Mesothelial cell of epicardium (in vitro differentiated cells): ENCODE measurements at regions not wholly inside any gene's neighbourhood (a gene's known extent, or its start where the extent isn't known, plus 50 kb on each side); places are given as distances from the start of the nearest gene placed in this dataset.
"Not testable (repeated sequence)": the region's sequence is repeated elsewhere in the genome, so short reads cannot be mapped to it uniquely, and the experiment has no call there.

ENCODE experiments used
- DNase-seq, 2 experiments: peaks; one replicate each; pipeline ENCODE4 v3.0.0; 2021; ENCODE audit warnings: low spot score in 2 of 2; ENCODE audit not compliant: unreplicated experiment in 2 of 2
- H3K27ac Mint-ChIP-seq: 2 replicates; pipeline ENCODE4 v1.8.0; 2021; ENCODE audit warnings: mixed read lengths
- H3K27me3 Mint-ChIP-seq: 2 replicates; pipeline ENCODE4 v1.8.0; 2021; ENCODE audit warnings: low read depth, mixed read lengths
- H3K36me3 Mint-ChIP-seq: 2 replicates; pipeline ENCODE4 v1.8.0; 2021; ENCODE audit warnings: mixed read lengths
- H3K4me1 Mint-ChIP-seq: 2 replicates; pipeline ENCODE4 v1.8.0; 2021; ENCODE audit warnings: mixed read lengths
- H3K4me3 Mint-ChIP-seq: 2 replicates; pipeline ENCODE4 v1.8.0; 2021; ENCODE audit warnings: mild to moderate bottlenecking, moderate library complexity, mixed read lengths
- H3K9me3 Mint-ChIP-seq: 2 replicates; pipeline ENCODE4 v1.8.0; 2021; ENCODE audit warnings: mixed read lengths
- TF ChIP-seq, protein P1 (sequence below): fragments of 200-600 bp; sonication (generic); IDR thresholded peaks from one replicate; pipeline ENCODE4 v1.5.0; 2021; ENCODE audit warnings: antibody characterized with exemption; ENCODE audit not compliant: unreplicated experiment

DNA sequence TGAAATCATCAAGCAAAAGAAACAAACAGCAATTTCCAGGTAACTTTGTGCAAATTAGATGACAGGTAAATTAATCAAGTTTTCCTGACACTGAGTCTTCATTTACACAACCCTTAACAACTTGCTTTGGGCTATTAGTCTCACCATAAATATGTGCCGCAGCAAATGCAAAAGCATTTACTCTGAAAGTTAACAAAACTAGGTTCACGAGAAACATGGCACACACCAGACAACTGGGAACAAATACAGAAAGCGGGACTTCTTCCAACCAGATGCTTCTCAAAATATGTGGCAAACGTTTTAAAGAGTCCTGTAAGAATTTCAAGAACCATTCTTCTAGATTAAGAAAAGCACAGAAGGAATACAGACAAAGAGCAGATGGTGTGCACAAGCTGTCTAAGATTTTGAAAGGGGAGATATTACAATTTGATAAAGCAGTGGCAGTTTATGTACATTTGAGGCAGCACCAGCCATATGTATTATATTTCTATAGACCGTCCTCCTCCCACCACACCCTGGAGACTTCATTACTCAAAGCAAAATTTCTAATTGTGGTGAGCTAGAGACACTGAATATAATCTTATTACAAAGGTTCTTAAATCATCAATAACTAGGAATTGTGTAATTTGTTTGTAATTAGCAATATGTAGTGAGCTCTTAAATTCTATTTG, 192.5 kb upstream of the ADAMTS3 start:
- no peaks in the 10 kb centered on the region for H3K27me3 Mint-ChIP-seq
- no peaks in the 10 kb centered on the region for H3K36me3 Mint-ChIP-seq
- TF ChIP-seq, protein P1, sequence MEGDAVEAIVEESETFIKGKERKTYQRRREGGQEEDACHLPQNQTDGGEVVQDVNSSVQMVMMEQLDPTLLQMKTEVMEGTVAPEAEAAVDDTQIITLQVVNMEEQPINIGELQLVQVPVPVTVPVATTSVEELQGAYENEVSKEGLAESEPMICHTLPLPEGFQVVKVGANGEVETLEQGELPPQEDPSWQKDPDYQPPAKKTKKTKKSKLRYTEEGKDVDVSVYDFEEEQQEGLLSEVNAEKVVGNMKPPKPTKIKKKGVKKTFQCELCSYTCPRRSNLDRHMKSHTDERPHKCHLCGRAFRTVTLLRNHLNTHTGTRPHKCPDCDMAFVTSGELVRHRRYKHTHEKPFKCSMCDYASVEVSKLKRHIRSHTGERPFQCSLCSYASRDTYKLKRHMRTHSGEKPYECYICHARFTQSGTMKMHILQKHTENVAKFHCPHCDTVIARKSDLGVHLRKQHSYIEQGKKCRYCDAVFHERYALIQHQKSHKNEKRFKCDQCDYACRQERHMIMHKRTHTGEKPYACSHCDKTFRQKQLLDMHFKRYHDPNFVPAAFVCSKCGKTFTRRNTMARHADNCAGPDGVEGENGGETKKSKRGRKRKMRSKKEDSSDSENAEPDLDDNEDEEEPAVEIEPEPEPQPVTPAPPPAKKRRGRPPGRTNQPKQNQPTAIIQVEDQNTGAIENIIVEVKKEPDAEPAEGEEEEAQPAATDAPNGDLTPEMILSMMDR = no peak
- H3K4me1 Mint-ChIP-seq = peaks cover 6% of the 10 kb centered on the region
- H3K9me3 Mint-ChIP-seq = peaks cover 3% of the 10 kb centered on the region
- H3K27ac Mint-ChIP-seq = no peak overlapping the region
- DNase-seq = no peak
- no peak overlapping the region for H3K4me3 Mint-ChIP-seq

DNA sequence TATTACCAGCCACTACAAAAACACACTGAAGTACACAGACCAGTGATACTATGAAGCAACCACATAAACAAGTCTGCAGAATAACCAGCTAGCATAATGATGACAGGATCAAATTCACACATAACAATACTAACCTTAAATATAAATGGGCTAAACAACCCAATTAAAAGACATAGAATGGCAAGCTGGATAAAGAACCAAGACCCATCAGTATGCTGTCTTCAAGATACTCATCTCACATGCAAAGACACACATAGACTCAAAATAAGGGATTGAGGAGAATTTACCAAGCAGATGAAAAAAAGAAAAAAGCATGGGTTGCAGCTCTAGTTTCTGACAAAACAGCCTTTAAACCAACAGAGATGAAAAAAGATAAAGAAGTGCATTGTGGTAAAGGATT, 184.4 kb upstream of the ADAMTS3 start:
- not testable (repeated sequence) for H3K27ac Mint-ChIP-seq, DNase-seq, H3K36me3 Mint-ChIP-seq, H3K27me3 Mint-ChIP-seq, H3K4me3 Mint-ChIP-seq, H3K4me1 Mint-ChIP-seq
- H3K9me3 Mint-ChIP-seq = peaks cover 46% of the 10 kb centered on the region

DNA sequence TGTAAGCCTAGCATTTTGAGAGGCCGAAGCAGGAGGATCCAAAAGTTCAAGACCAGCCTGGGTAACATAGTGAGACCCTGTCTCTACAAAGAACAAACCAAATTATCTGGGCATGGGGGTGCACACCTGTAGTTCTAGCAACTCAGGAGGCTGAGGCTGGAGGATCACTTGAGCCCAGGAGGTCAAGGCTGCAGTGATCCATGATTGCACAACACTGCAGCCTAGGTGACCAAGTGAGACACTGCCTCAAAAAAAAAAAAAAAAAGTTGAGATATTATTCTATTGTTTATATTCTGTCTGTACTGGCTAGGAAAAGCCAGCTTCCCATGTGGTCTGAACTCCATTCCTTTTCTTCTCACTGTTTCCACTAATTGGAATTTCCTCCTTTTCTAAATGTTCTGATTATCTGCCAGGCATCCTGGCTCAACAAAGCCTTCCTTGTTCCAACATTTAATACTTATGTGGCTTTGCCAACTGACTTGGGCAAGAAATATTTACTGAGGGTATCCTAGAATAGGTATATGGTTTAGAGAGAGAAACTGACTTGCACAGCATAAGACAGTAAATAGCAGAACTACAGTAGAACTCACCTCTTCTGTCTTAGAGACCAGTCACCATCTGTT, 175.2 kb upstream of the ADAMTS3 start:
- Mint-ChIP-seq H3K27ac (no peak overlapping the region), H3K4me3 (no peak overlapping the region), H3K4me1 (no peaks in the 10 kb centered on the region), H3K27me3 (peaks cover 2% of the 10 kb centered on the region), H3K36me3 (no peaks in the 10 kb centered on the region), H3K9me3 (no peaks in the 10 kb centered on the region)
- no peak for DNase-seq
- TF ChIP-seq, protein P1 = no peak

DNA sequence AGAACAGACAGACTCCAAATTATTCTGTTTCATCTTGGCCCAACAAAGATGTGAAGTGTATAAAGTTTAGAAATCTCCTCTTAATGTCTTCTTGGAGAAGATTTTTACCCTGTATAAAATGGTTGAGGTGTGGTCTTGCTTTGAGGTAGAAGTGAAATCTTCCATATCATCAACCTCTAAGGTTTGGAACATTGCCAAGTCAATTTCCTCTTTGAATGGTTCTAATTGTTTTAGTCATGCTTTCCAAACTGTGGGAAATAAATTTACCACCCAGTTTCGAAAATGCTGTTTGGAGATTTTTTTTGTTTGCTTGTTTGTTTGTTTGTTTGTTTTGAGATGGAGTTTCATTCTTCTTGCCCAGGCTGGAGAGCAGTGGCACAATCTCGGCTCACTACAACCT, 174.1 kb upstream of the ADAMTS3 start:
- DNase-seq = no peak
- no peaks in the 10 kb centered on the region for H3K27me3 Mint-ChIP-seq
- no peaks in the 10 kb centered on the region for H3K4me1 Mint-ChIP-seq
- H3K36me3 Mint-ChIP-seq = no peaks in the 10 kb centered on the region
- no peaks in the 10 kb centered on the region for H3K9me3 Mint-ChIP-seq
- no peak overlapping the region for H3K4me3 Mint-ChIP-seq
- H3K27ac Mint-ChIP-seq = no peak overlapping the region
- TF ChIP-seq, protein P1 = no peak

DNA sequence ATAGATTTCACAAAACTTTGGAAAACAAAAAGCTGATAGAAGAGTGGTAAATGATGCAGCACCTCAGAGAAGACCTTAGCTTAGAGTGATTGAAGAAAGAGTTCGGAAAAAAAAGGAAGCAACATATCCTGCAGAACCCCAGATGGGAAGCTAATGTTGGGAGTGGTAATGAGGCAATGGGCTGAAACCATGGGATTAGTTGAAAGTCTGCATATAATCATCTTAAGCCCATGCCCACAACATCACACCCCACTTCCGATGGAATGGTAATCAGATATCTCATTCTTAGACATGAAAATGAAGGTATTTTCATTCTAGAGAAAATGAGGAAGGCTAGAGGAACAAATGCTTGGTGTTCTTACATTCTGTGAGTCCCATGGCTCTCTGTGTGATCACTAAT, 146.3 kb upstream of the ADAMTS3 start:
- H3K9me3 Mint-ChIP-seq = no peaks in the 10 kb centered on the region
- no peak for DNase-seq
- no peak overlapping the region for H3K4me3 Mint-ChIP-seq
- H3K27me3 Mint-ChIP-seq = no peaks in the 10 kb centered on the region
- H3K27ac Mint-ChIP-seq = no peak overlapping the region
- H3K4me1 Mint-ChIP-seq = peaks cover 4% of the 10 kb centered on the region
- TF ChIP-seq, protein P1 = no peak
- no peaks in the 10 kb centered on the region for H3K36me3 Mint-ChIP-seq

DNA sequence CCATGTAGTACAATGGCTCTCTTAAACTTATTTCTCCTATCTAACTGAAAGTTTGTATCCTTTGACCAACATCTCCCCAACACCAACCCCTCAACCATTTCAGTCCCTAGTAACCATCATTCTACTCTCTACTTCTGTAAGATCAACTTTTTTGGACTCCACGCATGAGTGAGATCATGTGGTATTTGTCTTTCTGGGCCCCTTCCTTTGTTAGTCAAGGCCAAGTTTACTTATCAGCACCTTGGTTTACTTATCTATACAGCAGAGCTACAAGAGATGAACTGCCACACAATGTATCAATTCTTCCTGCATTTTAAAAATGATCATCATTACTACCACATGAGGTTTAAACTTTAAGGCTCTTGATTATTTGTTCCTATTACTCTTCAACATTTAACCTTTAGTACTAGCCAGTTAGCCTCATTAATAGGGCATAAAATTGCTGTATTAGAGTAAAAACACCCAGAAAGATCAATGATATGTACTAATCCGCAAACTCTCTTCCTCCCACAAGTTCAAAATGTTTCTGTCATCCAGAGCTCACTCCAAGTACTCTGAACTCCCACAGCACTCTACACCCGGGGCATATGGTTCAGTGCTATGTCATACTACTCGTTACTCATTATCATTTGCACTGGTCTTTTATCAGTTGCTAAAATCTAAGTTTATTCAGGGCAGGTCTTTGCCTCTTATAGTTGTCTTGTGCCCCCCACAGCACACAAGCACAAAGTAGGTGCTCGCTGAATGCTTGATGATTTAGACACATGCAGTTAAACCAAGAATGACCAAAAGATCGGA, 145.7 kb upstream of the ADAMTS3 start:
- no peak for DNase-seq
- H3K4me1 Mint-ChIP-seq = peaks cover 4% of the 10 kb centered on the region
- TF ChIP-seq, protein P1 = no peak
- no peaks in the 10 kb centered on the region for H3K27me3 Mint-ChIP-seq
- H3K27ac Mint-ChIP-seq = no peak overlapping the region
- no peaks in the 10 kb centered on the region for H3K36me3 Mint-ChIP-seq
- H3K4me3 Mint-ChIP-seq = no peak overlapping the region
- no peaks in the 10 kb centered on the region for H3K9me3 Mint-ChIP-seq
